ENCODE measurements at regions not wholly inside any gene's neighbourhood (a gene's known extent, or its start where the extent isn't known, plus 50 kb on each side); places are given as distances from the start of the nearest gene placed in this dataset.

GRCh38 chrX:6732101-6732500 is 197.2 kb upstream of the VCX3A start:
- intact Hi-C loops (cut with DNase I) = no loop called here
- DNase-seq (no peak), ATAC-seq (no peak)
- Histone ChIP-seq H3K9me3 (no peaks in the 10 kb centered on the region), H3K27ac (no peak overlapping the region), H3K4me1 (no peaks in the 10 kb centered on the region), H3K36me3 (ENCODE audit: insufficient read depth in 1 of 2, low read depth in 1 of 2) (no peaks in the 10 kb centered on the region), H3K27me3 (ENCODE audit: insufficient read depth in 3 of 3, low read length in 2 of 3) (no peaks in the 10 kb centered on the region), H3K4me3 (no peak overlapping the region)
- WGBS, 3 donors = 22 to 47% (median 36%) methylated on average over 1 of the region's 1 CpG
- no peak for TF ChIP-seq CTCF (IDR thresholded peaks at IDR 0.05)

- intact Hi-C loops (cut with DNase I) = no loop called here
- H3K9me3 ChIP-seq = no peaks in the 10 kb centered on the region
- no peaks in the 10 kb centered on the region for H3K27me3 ChIP-seq (ENCODE audit: insufficient read depth in 3 of 3, low read length in 2 of 3)
- H3K36me3 ChIP-seq (ENCODE audit: insufficient read depth in 1 of 2, low read depth in 1 of 2) = no peaks in the 10 kb centered on the region
- DNase-seq = no peak
- no peaks in the 10 kb centered on the region for H3K4me1 ChIP-seq
- ATAC-seq = no peak
- no peak overlapping the region for H3K27ac ChIP-seq
- H3K4me3 ChIP-seq = no peak overlapping the region
- TF ChIP-seq CTCF (IDR thresholded peaks at IDR 0.05) = no peak
- 48 to 50% (median 48%) methylated on average over 9 of the region's 9 CpGs for WGBS, 3 donors
Observed at GRCh38 chrX:6729626-6730025, 194.7 kb upstream of the VCX3A start.

GRCh38 chrX:6718766-6719165 is 183.8 kb upstream of the VCX3A start:
- no peak for TF ChIP-seq CTCF (IDR thresholded peaks at IDR 0.05)
- ATAC-seq (no peak), DNase-seq (no peak)
- Histone ChIP-seq H3K36me3 (ENCODE audit: insufficient read depth in 1 of 2, low read depth in 1 of 2) (no peaks in the 10 kb centered on the region), H3K27ac (no peak overlapping the region), H3K9me3 (no peaks in the 10 kb centered on the region), H3K4me1 (no peaks in the 10 kb centered on the region), H3K4me3 (no peak overlapping the region), H3K27me3 (ENCODE audit: insufficient read depth in 3 of 3, low read length in 2 of 3) (peaks cover 0 to 2% (median 0%) of the 10 kb centered on the region in 3 donors)
- WGBS, 3 donors = 75 to 81% (median 75%) methylated on average over 6 of the region's 6 CpGs
- intact Hi-C loops (cut with DNase I) = no loop called here

GRCh38 chrX:6708676-6709380 is 173.9 kb upstream of the VCX3A start:
- TF ChIP-seq CTCF (IDR thresholded peaks at IDR 0.05) = no peak
- DNase-seq (no peak), ATAC-seq (no peak)
- Histone ChIP-seq H3K4me3 (no peak overlapping the region), H3K36me3 (ENCODE audit: insufficient read depth in 1 of 2, low read depth in 1 of 2) (no peaks in the 10 kb centered on the region), H3K27ac (no peak overlapping the region), H3K4me1 (no peaks in the 10 kb centered on the region), H3K9me3 (no peaks in the 10 kb centered on the region), H3K27me3 (ENCODE audit: insufficient read depth in 3 of 3, low read length in 2 of 3) (no peaks in the 10 kb centered on the region)
- intact Hi-C loops (cut with DNase I) = no loop called here
- 40 to 61% (median 42%) methylated on average over 5 of the region's 5 CpGs for WGBS, 3 donors

- Histone ChIP-seq H3K36me3 (ENCODE audit: insufficient read depth in 1 of 2, low read depth in 1 of 2) (no peaks in the 10 kb centered on the region), H3K27ac (no peak overlapping the region), H3K27me3 (ENCODE audit: insufficient read depth in 3 of 3, low read length in 2 of 3) (no peaks in the 10 kb centered on the region), H3K9me3 (no peaks in the 10 kb centered on the region), H3K4me1 (no peaks in the 10 kb centered on the region), H3K4me3 (no peak overlapping the region)
- DNase-seq (no peak), ATAC-seq (no peak)
- intact Hi-C loops (cut with DNase I) = no loop called here
- no peak for TF ChIP-seq CTCF (IDR thresholded peaks at IDR 0.05)
- 3 to 36% (median 8%) methylated on average over 1 of the region's 1 CpG for WGBS, 3 donors
Observed at GRCh38 chrX:6708041-6708440, 173.1 kb upstream of the VCX3A start.
